Prostate gland (tissue), 2 donors: ENCODE measurements at regions not wholly inside any gene's neighbourhood (a gene's known extent, or its start where the extent isn't known, plus 50 kb on each side); places are given as distances from the start of the nearest gene placed in this dataset.
"Not testable (repeated sequence)": the region's sequence is repeated elsewhere in the genome, so short reads cannot be mapped to it uniquely, and the experiment has no call there.

Source experiments
- DNase-seq: peaks from one replicate; pipeline ENCODE4 v3.0.0-alpha.2; 2019; ENCODE audit warnings: low spot score
- H3K27ac ChIP-seq, 2 donors: fragments of 200-600 bp; sonication (generic); 2 replicates each; pipeline ENCODE4 v1.5.1; 2017 to 2019
- H3K27me3 ChIP-seq: fragments of 200-600 bp; sonication (generic); replicated peaks from 2 replicates; pipeline ENCODE4 v1.5.1; 2019; ENCODE audit not compliant: insufficient read depth
- H3K36me3 ChIP-seq, 2 donors: fragments of 200-600 bp; sonication (generic); 1 replicate in 1 of 2; 2 replicates in 1 of 2; pipeline versions ENCODE4 v1.5.1 to v1.8.1; 2017 to 2019
- H3K4me1 ChIP-seq: fragments of 200-600 bp; sonication (generic); replicated peaks from 2 replicates; pipeline ENCODE4 v1.5.1; 2019
- H3K4me3 ChIP-seq, 2 donors: fragments of 200-600 bp; sonication (generic); 2 replicates each; pipeline ENCODE4 v1.5.1; 2017 to 2019
- H3K9me3 ChIP-seq: fragments of 200-600 bp; sonication (generic); 2 replicates; pipeline ENCODE4 v1.5.1; 2017
- CTCF ChIP-seq, 4 experiments: fragments of 200-600 bp in 2 of 4; fragments of 450-650 bp in 2 of 4; sonication (generic) in 2 of 4; IDR thresholded peaks; 1 replicate in 3 of 4; 2 replicates in 1 of 4; pipeline ENCODE4 v1.5.1; 2016 to 2019; ENCODE audit warnings: antibody characterized with exemption in 4 of 4, mild to moderate bottlenecking in 2 of 4, moderate library complexity in 2 of 4
- POLR2A ChIP-seq: fragments of 450-650 bp; IDR thresholded peaks from one replicate; pipeline ENCODE4 v1.6.1; 2016; ENCODE audit warnings: antibody characterized with exemption, mild to moderate bottlenecking
- POLR2AphosphoS5 ChIP-seq: sonication (generic); formaldehyde crosslinking; IDR thresholded peaks from one replicate; pipeline ENCODE4 v1.6.1; 2017; ENCODE audit warnings: antibody characterized with exemption
- WGBS: methylation state at CpG from one replicate; pipeline ENCODE4 v1.1.5; 2018; 5-methylcytosine and 5-hydroxymethylcytosine counted together
- intact Hi-C: fragments of 100-400 bp; cut with DNase I; formaldehyde crosslinking; loops from one replicate; pipeline ENCODE4 v1.14.2; 2022

DNA sequence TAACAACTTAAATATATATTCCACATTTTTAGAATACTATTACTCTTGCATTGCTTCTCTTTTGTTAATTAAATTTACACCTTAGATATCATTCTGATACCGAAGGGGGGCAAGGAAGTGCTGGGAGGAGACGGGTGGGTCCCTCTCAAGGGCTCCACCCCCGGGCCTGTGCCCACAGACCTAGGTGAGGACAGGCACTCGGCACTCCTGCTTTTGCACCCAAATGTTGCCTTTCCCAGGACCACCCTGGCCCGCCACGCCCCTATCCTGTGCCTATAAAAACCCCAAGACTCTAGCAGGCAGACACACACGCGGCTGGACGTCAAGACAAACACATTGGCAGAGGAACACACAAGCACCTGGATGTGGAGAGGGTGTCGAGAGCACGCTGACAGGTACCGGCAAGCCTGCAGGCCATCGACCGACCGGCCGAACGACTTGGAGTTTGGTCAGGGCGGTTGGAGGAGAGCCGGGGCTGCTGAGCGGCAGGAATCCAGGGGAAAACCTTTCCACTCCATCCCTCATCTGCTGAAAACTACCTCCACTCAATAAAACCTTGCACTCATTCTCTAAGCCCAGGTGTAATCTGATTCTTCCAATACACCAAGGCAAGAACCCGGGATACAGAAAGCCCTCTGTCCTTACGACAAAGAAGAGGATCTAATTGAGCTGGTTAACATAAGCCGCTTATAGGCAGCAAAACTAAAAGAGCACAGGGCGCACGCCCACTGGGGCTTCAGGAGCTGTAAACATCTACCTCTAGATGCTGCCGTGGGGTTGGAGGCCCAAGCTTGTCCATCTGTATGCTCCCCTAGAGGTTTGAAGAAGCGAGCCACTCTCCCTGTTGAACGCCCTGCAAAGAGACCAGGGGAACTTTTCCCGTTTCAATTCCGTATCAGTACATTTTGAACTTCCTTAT lies 197.4 kb upstream of the PRSS16 start:
- peak; percentile 77 for DNase-seq
- H3K9me3 ChIP-seq, result no peaks in the 10 kb centered on the region
- no peaks in the 10 kb centered on the region for H3K27me3 ChIP-seq
- WGBS, result 40% methylated on average over 30 of the region's 30 CpGs
- H3K36me3 ChIP-seq, result no peaks in the 10 kb centered on the region
- no peaks in the 10 kb centered on the region for H3K4me1 ChIP-seq
- no peak overlapping the region for H3K4me3 ChIP-seq
- intact Hi-C loops, result no loop called here
- TF ChIP-seq POLR2AphosphoS5, result peak; percentile 74
- peak in 1 of 4 experiments; percentile 3 for TF ChIP-seq CTCF (IDR thresholded peaks at IDR 0.05)
- TF ChIP-seq POLR2A, result no peak
- H3K27ac ChIP-seq, result peak overlapping the region; percentile 7 to 40

DNA sequence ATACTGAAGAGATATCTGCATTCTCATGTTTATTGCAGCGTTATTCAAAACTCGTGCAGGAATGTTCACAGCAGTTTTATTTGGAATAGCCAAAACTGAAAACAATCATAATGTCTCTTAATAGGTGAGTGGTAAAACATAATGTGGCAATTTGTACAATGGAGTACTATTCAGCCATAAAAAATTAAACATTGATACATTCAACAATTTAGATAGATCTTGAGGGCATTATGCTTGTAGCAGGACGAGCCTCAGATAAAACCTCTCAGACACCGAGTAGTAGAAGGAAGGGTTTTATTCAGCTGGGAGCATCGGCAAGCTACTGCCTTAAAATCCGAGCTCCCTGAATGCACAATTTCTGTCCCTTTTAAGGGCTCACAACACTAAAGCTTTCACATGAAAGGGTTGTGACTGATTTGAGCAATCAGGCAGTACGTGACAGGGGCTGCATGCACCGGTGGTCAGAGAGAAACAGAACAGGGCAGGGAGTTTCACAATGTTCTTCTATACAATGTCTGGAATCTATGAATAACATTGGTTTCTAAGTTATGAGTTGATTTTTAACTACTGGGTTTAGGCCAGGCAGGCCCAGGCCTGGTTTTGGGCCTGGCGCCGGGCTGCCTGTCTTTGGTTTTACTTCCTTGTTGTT lies 195.3 kb upstream of the PRSS16 start:
- H3K27ac ChIP-seq, result peak overlapping the region in 1 of 2 donors; percentile 16
- H3K4me1 ChIP-seq, DNase-seq, intact Hi-C loops, H3K27me3 ChIP-seq, H3K9me3 ChIP-seq, H3K36me3 ChIP-seq, H3K4me3 ChIP-seq: not testable (repeated sequence)
- 53% methylated on average over 10 of the region's 10 CpGs for WGBS
- peak; percentile 40 for TF ChIP-seq POLR2AphosphoS5

DNA sequence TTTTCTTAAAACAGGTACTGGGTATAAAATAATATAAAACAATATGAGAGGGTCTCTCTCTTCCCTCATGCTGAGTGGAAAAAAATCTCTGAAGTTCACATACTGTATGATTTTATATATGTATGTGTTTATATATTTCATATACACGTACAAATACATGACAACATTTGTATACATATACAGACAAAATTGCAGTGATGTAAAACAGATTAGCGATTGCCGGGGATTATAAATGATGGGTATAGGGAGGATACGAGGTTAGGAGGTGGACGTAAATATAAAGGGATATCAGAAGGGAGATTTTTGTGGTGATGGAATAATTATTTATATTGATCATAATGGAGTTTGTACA lies 194.8 kb upstream of the PRSS16 start:
- H3K27ac ChIP-seq, result peak overlapping the region in 1 of 2 donors; percentile 24
- intact Hi-C loops, result no loop called here
- H3K4me1 ChIP-seq, result no peaks in the 10 kb centered on the region
- TF ChIP-seq POLR2A (no peak), CTCF (IDR thresholded peaks at IDR 0.05) (no peak), POLR2AphosphoS5 (no peak)
- no peak overlapping the region for H3K4me3 ChIP-seq
- DNase-seq, result no peak
- 63% methylated on average over 5 of the region's 5 CpGs for whole genome bisulfite sequencing
- no peaks in the 10 kb centered on the region for H3K27me3 ChIP-seq
- H3K9me3 ChIP-seq, result no peaks in the 10 kb centered on the region
- H3K36me3 ChIP-seq, result no peaks in the 10 kb centered on the region

- TF ChIP-seq CTCF (IDR thresholded peaks at IDR 0.05) (peak in 1 of 4 experiments; percentile 3), POLR2A (no peak)
These were observed 193.8 kb upstream of the PRSS16 start for GRCh38 chr6:27053738-27054137.

GRCh38 chr6:27056615-27057014 lies 190.9 kb upstream of the PRSS16 start:
- no peak for DNase-seq
- no peaks in the 10 kb centered on the region for H3K4me1 ChIP-seq
- H3K9me3 ChIP-seq, result no peaks in the 10 kb centered on the region
- 90% methylated on average over 1 of the region's 1 CpG for WGBS
- intact Hi-C loops, result no loop called here
- no peaks in the 10 kb centered on the region for H3K36me3 ChIP-seq
- no peak overlapping the region for H3K27ac ChIP-seq
- H3K27me3 ChIP-seq, result no peaks in the 10 kb centered on the region
- no peak overlapping the region for H3K4me3 ChIP-seq
- no peak for TF ChIP-seq CTCF (IDR thresholded peaks at IDR 0.05)
- TF ChIP-seq POLR2A, result no peak
- no peak for TF ChIP-seq POLR2AphosphoS5

More at GRCh38 chr6:27053738-27054137, 193.8 kb upstream of the PRSS16 start:
- H3K36me3 ChIP-seq, result no peaks in the 10 kb centered on the region
- no peaks in the 10 kb centered on the region for H3K4me1 ChIP-seq
- H3K9me3 ChIP-seq, result no peaks in the 10 kb centered on the region
- no peak overlapping the region for H3K4me3 ChIP-seq
- H3K27me3 ChIP-seq, result no peaks in the 10 kb centered on the region
- no peak overlapping the region for H3K27ac ChIP-seq
- no peak for DNase-seq
- intact Hi-C loops, result no loop called here
